Neural progenitor cell (in vitro differentiated cells): ENCODE measurements at regions not wholly inside any gene's neighbourhood (a gene's known extent, or its start where the extent isn't known, plus 50 kb on each side); places are given as distances from the start of the nearest gene placed in this dataset.

Experiments used
- DNase-seq: peaks from one replicate; pipeline ENCODE4 v3.0.0-alpha.2; 2016; ENCODE audit warnings: low spot score
- H2AFZ ChIP-seq: fragments of 200-600 bp; sonication (generic); replicated peaks from 2 replicates; pipeline ENCODE4 v1.6.1; 2016; ENCODE audit warnings: antibody characterized with exemption
- H3F3A ChIP-seq: fragments of 200-600 bp; sonication (generic); 2 replicates; pipeline ENCODE4 v1.6.1; 2016; ENCODE audit warnings: antibody characterized with exemption, low read depth
- H3K27ac ChIP-seq: fragments of 200-600 bp; sonication (generic); 2 replicates; pipeline ENCODE4 v1.5.1; 2016; ENCODE audit warnings: mild to moderate bottlenecking
- H3K27me3 ChIP-seq: fragments of 200-600 bp; sonication (generic); 2 replicates; pipeline ENCODE4 v1.6.1; 2016; ENCODE audit warnings: mild to moderate bottlenecking, moderate library complexity
- H3K36me3 ChIP-seq: fragments of 200-600 bp; sonication (generic); 2 replicates; pipeline ENCODE4 v1.5.1; 2016
- H3K4me1 ChIP-seq: fragments of 200-600 bp; sonication (generic); 2 replicates; pipeline ENCODE4 v1.6.1; 2016; ENCODE audit warnings: mixed run types
- H3K4me2 ChIP-seq: fragments of 200-600 bp; sonication (generic); 2 replicates; pipeline ENCODE4 v1.6.1; 2016
- H3K4me3 ChIP-seq: fragments of 200-600 bp; sonication (generic); 2 replicates; pipeline ENCODE4 v1.5.1; 2016
- H3K79me2 ChIP-seq: fragments of 200-600 bp; sonication (generic); 2 replicates; pipeline ENCODE4 v1.6.1; 2016; ENCODE audit warnings: low read depth
- H3K9ac ChIP-seq: fragments of 200-600 bp; sonication (generic); 2 replicates; pipeline ENCODE4 v1.6.1; 2016
- H3K9me3 ChIP-seq: fragments of 200-600 bp; sonication (generic); 2 replicates; pipeline ENCODE4 v1.5.1; 2016; ENCODE audit warnings: low read depth
- H4K20me1 ChIP-seq: fragments of 200-600 bp; sonication (generic); 2 replicates; pipeline ENCODE4 v1.6.1; 2016; ENCODE audit warnings: low read depth
- H3K27ac Mint-ChIP-seq: 3 replicates; pipeline ENCODE4 v1.8.0; 2021; ENCODE audit warnings: mixed read lengths
- H3K27me3 Mint-ChIP-seq: 2 replicates; pipeline ENCODE4 v1.8.0; 2022; ENCODE audit warnings: low read depth, mild to moderate bottlenecking, inconsistent platforms, moderate library complexity, mixed read lengths; ENCODE audit not compliant: insufficient read depth
- H3K36me3 Mint-ChIP-seq: 3 replicates; pipeline ENCODE4 v1.8.0; 2021; ENCODE audit warnings: mixed read lengths
- H3K4me1 Mint-ChIP-seq: 3 replicates; pipeline ENCODE4 v1.8.0; 2021; ENCODE audit warnings: mixed read lengths
- H3K4me3 Mint-ChIP-seq: 3 replicates; pipeline ENCODE4 v1.8.0; 2021; ENCODE audit warnings: mild to moderate bottlenecking, moderate library complexity, mixed read lengths
- H3K9me3 Mint-ChIP-seq: 3 replicates; pipeline ENCODE4 v1.8.0; 2020; ENCODE audit warnings: mixed read lengths
- EZH2 ChIP-seq: fragments of 200-600 bp; sonication (generic); IDR thresholded peaks from 2 replicates; pipeline ENCODE4 v1.6.1; 2017; ENCODE audit warnings: antibody characterized with exemption, mild to moderate bottlenecking, moderate library complexity
- EZH2phosphoT487 ChIP-seq: fragments of 200-600 bp; sonication (generic); IDR thresholded peaks from 2 replicates; pipeline ENCODE4 v1.6.1; 2017; ENCODE audit warnings: antibody characterized with exemption
- TF ChIP-seq, protein P1 (sequence below): fragments of 200-600 bp; sonication (generic); IDR thresholded peaks from 2 replicates; pipeline ENCODE4 v1.5.1; 2017; ENCODE audit warnings: antibody characterized with exemption, mild to moderate bottlenecking

DNA sequence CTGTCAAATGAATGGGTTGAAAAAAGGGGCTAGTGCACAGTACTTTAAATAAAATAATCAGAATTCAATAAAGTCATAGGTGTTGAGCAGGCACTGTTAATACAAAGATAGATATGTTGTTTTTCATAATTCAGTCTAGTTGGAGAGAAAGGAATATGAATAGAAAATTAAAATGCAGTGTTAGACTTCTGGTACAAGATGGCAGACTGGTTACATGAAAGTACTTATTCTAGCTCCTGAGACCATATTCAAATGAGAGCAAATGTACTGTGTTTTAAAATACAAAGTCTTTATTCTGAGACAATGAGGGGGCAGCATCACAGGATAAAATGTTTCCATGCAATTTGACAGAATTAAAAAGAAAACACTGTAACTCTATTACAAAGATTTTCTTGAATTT, 542.1 kb downstream of the COL11A1 start:
- no peaks in the 10 kb centered on the region for H3F3A ChIP-seq
- no peaks in the 10 kb centered on the region for H3K36me3 ChIP-seq
- no peak overlapping the region for H3K4me2 ChIP-seq
- no peaks in the 10 kb centered on the region for H3K9me3 ChIP-seq
- no peaks in the 10 kb centered on the region for H3K9me3 Mint-ChIP-seq
- no peak overlapping the region for H3K4me3 ChIP-seq
- DNase-seq: no peak
- H3K27me3 ChIP-seq: no peaks in the 10 kb centered on the region
- H3K36me3 Mint-ChIP-seq: no peaks in the 10 kb centered on the region
- no peaks in the 10 kb centered on the region for H3K4me1 ChIP-seq
- no peaks in the 10 kb centered on the region for H3K4me1 Mint-ChIP-seq
- H3K27me3 Mint-ChIP-seq: no peaks in the 10 kb centered on the region
- no peak overlapping the region for H3K27ac Mint-ChIP-seq
- no peaks in the 10 kb centered on the region for H3K79me2 ChIP-seq
- no peak overlapping the region for H2AFZ ChIP-seq
- no peak overlapping the region for H3K27ac ChIP-seq
- no peaks in the 10 kb centered on the region for H4K20me1 ChIP-seq
- TF ChIP-seq, protein P1, sequence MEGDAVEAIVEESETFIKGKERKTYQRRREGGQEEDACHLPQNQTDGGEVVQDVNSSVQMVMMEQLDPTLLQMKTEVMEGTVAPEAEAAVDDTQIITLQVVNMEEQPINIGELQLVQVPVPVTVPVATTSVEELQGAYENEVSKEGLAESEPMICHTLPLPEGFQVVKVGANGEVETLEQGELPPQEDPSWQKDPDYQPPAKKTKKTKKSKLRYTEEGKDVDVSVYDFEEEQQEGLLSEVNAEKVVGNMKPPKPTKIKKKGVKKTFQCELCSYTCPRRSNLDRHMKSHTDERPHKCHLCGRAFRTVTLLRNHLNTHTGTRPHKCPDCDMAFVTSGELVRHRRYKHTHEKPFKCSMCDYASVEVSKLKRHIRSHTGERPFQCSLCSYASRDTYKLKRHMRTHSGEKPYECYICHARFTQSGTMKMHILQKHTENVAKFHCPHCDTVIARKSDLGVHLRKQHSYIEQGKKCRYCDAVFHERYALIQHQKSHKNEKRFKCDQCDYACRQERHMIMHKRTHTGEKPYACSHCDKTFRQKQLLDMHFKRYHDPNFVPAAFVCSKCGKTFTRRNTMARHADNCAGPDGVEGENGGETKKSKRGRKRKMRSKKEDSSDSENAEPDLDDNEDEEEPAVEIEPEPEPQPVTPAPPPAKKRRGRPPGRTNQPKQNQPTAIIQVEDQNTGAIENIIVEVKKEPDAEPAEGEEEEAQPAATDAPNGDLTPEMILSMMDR: no peak
- no peak for TF ChIP-seq EZH2
- no peak for TF ChIP-seq EZH2phosphoT487
- H3K9ac ChIP-seq: no peak overlapping the region
- H3K4me3 Mint-ChIP-seq: no peak overlapping the region

DNA sequence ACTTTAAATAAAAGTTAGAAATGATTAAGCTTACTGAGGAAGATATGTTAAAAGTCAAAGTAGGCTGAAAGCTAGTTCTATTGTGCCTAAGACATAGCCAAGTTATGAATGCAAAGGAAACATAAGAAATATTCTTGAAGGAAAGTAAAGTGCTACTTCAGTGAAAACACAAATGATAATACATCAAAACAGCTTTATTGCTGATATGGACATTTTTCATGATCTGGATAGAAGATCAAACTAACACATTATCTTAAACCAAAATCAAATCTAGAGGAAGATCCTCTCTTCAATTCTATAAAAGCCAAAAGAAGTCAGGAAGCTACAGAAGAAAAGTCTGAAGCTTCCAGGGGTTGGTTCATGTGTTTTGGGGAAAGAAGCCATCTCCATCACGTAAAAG, 545.9 kb downstream of the COL11A1 start:
- no peak overlapping the region for H3K4me2 ChIP-seq
- H3K36me3 ChIP-seq: no peaks in the 10 kb centered on the region
- H3K36me3 Mint-ChIP-seq: no peaks in the 10 kb centered on the region
- no peak overlapping the region for H2AFZ ChIP-seq
- no peaks in the 10 kb centered on the region for H3K4me1 Mint-ChIP-seq
- no peaks in the 10 kb centered on the region for H3K27me3 ChIP-seq
- DNase-seq: no peak
- H3K4me1 ChIP-seq: no peaks in the 10 kb centered on the region
- no peaks in the 10 kb centered on the region for H3K9me3 Mint-ChIP-seq
- TF ChIP-seq EZH2phosphoT487 (no peak), EZH2 (no peak)
- TF ChIP-seq, protein P1: no peak
- no peak overlapping the region for H3K27ac ChIP-seq
- H3K9ac ChIP-seq: no peak overlapping the region
- H3K27ac Mint-ChIP-seq: no peak overlapping the region
- H3K9me3 ChIP-seq: no peaks in the 10 kb centered on the region
- H3K27me3 Mint-ChIP-seq: no peaks in the 10 kb centered on the region
- H3K79me2 ChIP-seq: no peaks in the 10 kb centered on the region
- no peaks in the 10 kb centered on the region for H4K20me1 ChIP-seq
- no peak overlapping the region for H3K4me3 ChIP-seq
- H3K4me3 Mint-ChIP-seq: no peak overlapping the region
- H3F3A ChIP-seq: no peaks in the 10 kb centered on the region

DNA sequence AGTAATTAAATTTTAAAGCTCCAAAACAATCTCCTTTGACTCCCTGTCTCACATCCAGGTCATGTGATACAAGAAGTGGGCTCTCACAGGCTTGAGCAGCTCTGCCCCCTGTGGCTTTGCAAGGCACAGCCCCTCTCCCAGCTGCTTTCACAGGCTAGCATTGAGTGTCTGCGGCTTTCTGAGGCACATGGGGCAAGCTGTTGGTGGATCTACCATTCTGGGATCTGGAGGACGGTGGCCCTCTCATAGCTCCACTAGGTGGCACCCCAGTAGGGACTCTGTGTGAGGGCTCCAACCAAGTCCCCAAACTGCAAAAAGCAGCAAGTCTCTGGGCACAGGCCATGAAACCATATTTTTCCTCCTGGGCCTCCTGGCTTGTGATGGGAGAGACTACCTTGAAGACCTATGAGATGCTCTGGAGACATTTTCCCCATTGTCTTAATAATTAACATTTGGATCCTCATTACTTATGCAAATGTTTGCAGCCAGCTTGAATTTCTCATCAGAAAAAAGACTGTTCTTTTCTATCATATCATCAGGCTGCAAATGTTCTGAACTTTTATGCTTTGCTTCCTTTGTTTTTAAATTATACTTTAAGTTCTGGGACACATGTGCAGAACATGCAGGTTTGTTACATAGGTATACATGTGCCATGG, 554.1 kb upstream of the OLFM3 start:
- TF ChIP-seq EZH2 (no peak), EZH2phosphoT487 (no peak)
- TF ChIP-seq, protein P1: peak; percentile 52
- Histone ChIP-seq H3F3A (no peaks in the 10 kb centered on the region), H3K4me1 (no peaks in the 10 kb centered on the region), H3K36me3 (no peaks in the 10 kb centered on the region), H3K79me2 (no peaks in the 10 kb centered on the region), H4K20me1 (no peaks in the 10 kb centered on the region), H3K4me2 (no peak overlapping the region), H3K9me3 (no peaks in the 10 kb centered on the region), H3K4me3 (no peak overlapping the region), H3K27ac (no peak overlapping the region), H2AFZ (peak overlapping the region; percentile 42), H3K27me3 (no peaks in the 10 kb centered on the region), H3K9ac (no peak overlapping the region)
- no peaks in the 10 kb centered on the region for H3K36me3 Mint-ChIP-seq
- no peak overlapping the region for H3K27ac Mint-ChIP-seq
- H3K9me3 Mint-ChIP-seq: peaks cover 2% of the 10 kb centered on the region
- peaks cover 2% of the 10 kb centered on the region for H3K27me3 Mint-ChIP-seq
- H3K4me3 Mint-ChIP-seq: no peak overlapping the region
- H3K4me1 Mint-ChIP-seq: no peaks in the 10 kb centered on the region
- DNase-seq: peak; percentile 53
